ENCODE measurements at regions not wholly inside any gene's neighbourhood (a gene's known extent, or its start where the extent isn't known, plus 50 kb on each side); places are given as distances from the start of the nearest gene placed in this dataset.

DNA sequence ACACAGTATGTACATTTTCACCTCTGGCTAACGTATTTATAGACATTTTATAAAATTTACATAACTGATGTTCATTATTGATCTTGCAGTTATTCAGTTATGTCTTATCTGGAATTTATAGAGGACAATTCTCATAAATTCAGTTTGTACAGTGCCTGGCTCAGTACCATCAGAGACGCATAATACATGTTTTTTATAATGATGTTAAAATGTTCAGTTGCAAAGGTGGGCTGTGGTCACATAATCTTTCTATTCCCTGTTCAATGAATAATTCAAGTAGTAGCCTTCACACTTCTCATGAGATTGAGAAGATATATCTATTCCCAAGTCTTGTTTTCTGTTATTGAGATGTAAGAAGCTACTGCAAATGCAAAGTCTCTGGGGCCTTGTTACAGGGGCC is 393.1 kb upstream of the ARRDC3 start:
- no peak for TF ChIP-seq POLR2AphosphoS5 (IDR thresholded peaks at IDR 0.05; ENCODE audit: low read depth)
- TF ChIP-seq, protein P1, sequence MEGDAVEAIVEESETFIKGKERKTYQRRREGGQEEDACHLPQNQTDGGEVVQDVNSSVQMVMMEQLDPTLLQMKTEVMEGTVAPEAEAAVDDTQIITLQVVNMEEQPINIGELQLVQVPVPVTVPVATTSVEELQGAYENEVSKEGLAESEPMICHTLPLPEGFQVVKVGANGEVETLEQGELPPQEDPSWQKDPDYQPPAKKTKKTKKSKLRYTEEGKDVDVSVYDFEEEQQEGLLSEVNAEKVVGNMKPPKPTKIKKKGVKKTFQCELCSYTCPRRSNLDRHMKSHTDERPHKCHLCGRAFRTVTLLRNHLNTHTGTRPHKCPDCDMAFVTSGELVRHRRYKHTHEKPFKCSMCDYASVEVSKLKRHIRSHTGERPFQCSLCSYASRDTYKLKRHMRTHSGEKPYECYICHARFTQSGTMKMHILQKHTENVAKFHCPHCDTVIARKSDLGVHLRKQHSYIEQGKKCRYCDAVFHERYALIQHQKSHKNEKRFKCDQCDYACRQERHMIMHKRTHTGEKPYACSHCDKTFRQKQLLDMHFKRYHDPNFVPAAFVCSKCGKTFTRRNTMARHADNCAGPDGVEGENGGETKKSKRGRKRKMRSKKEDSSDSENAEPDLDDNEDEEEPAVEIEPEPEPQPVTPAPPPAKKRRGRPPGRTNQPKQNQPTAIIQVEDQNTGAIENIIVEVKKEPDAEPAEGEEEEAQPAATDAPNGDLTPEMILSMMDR (conservative IDR thresholded peaks at IDR 0.05; ENCODE audit: low read depth in 2 of 2), result no peak
- no peak for TF ChIP-seq EZH2 (IDR thresholded peaks at IDR 0.05; ENCODE audit: low read depth, unreplicated experiment)
- TF ChIP-seq, protein P2, sequence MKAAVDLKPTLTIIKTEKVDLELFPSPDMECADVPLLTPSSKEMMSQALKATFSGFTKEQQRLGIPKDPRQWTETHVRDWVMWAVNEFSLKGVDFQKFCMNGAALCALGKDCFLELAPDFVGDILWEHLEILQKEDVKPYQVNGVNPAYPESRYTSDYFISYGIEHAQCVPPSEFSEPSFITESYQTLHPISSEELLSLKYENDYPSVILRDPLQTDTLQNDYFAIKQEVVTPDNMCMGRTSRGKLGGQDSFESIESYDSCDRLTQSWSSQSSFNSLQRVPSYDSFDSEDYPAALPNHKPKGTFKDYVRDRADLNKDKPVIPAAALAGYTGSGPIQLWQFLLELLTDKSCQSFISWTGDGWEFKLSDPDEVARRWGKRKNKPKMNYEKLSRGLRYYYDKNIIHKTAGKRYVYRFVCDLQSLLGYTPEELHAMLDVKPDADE (IDR thresholded peaks at IDR 0.05), result no peak
- TF ChIP-seq, protein P3, sequence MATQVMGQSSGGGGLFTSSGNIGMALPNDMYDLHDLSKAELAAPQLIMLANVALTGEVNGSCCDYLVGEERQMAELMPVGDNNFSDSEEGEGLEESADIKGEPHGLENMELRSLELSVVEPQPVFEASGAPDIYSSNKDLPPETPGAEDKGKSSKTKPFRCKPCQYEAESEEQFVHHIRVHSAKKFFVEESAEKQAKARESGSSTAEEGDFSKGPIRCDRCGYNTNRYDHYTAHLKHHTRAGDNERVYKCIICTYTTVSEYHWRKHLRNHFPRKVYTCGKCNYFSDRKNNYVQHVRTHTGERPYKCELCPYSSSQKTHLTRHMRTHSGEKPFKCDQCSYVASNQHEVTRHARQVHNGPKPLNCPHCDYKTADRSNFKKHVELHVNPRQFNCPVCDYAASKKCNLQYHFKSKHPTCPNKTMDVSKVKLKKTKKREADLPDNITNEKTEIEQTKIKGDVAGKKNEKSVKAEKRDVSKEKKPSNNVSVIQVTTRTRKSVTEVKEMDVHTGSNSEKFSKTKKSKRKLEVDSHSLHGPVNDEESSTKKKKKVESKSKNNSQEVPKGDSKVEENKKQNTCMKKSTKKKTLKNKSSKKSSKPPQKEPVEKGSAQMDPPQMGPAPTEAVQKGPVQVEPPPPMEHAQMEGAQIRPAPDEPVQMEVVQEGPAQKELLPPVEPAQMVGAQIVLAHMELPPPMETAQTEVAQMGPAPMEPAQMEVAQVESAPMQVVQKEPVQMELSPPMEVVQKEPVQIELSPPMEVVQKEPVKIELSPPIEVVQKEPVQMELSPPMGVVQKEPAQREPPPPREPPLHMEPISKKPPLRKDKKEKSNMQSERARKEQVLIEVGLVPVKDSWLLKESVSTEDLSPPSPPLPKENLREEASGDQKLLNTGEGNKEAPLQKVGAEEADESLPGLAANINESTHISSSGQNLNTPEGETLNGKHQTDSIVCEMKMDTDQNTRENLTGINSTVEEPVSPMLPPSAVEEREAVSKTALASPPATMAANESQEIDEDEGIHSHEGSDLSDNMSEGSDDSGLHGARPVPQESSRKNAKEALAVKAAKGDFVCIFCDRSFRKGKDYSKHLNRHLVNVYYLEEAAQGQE (IDR thresholded peaks at IDR 0.05; ENCODE audit: unreplicated experiment), result no peak
- no peak for TF ChIP-seq JUNB (IDR thresholded peaks at IDR 0.05; ENCODE audit: unreplicated experiment)
- no peak for TF ChIP-seq EZH2phosphoT487 (IDR thresholded peaks at IDR 0.05; ENCODE audit: unreplicated experiment)
- no peak for TF ChIP-seq CREB1 (CRISPR knock-in tag; IDR thresholded peaks at IDR 0.05; ENCODE audit: low read depth)
- no peak for TF ChIP-seq NANOG (IDR thresholded peaks at IDR 0.05; ENCODE audit: borderline replicate concordance)
- no peak for TF ChIP-seq ZNF114 (CRISPR knock-in tag; IDR thresholded peaks at IDR 0.05)
- no peak for TF ChIP-seq ZNF331 (CRISPR knock-in tag; IDR thresholded peaks at IDR 0.05; ENCODE audit: low read depth)
- TF ChIP-seq, protein P4, sequence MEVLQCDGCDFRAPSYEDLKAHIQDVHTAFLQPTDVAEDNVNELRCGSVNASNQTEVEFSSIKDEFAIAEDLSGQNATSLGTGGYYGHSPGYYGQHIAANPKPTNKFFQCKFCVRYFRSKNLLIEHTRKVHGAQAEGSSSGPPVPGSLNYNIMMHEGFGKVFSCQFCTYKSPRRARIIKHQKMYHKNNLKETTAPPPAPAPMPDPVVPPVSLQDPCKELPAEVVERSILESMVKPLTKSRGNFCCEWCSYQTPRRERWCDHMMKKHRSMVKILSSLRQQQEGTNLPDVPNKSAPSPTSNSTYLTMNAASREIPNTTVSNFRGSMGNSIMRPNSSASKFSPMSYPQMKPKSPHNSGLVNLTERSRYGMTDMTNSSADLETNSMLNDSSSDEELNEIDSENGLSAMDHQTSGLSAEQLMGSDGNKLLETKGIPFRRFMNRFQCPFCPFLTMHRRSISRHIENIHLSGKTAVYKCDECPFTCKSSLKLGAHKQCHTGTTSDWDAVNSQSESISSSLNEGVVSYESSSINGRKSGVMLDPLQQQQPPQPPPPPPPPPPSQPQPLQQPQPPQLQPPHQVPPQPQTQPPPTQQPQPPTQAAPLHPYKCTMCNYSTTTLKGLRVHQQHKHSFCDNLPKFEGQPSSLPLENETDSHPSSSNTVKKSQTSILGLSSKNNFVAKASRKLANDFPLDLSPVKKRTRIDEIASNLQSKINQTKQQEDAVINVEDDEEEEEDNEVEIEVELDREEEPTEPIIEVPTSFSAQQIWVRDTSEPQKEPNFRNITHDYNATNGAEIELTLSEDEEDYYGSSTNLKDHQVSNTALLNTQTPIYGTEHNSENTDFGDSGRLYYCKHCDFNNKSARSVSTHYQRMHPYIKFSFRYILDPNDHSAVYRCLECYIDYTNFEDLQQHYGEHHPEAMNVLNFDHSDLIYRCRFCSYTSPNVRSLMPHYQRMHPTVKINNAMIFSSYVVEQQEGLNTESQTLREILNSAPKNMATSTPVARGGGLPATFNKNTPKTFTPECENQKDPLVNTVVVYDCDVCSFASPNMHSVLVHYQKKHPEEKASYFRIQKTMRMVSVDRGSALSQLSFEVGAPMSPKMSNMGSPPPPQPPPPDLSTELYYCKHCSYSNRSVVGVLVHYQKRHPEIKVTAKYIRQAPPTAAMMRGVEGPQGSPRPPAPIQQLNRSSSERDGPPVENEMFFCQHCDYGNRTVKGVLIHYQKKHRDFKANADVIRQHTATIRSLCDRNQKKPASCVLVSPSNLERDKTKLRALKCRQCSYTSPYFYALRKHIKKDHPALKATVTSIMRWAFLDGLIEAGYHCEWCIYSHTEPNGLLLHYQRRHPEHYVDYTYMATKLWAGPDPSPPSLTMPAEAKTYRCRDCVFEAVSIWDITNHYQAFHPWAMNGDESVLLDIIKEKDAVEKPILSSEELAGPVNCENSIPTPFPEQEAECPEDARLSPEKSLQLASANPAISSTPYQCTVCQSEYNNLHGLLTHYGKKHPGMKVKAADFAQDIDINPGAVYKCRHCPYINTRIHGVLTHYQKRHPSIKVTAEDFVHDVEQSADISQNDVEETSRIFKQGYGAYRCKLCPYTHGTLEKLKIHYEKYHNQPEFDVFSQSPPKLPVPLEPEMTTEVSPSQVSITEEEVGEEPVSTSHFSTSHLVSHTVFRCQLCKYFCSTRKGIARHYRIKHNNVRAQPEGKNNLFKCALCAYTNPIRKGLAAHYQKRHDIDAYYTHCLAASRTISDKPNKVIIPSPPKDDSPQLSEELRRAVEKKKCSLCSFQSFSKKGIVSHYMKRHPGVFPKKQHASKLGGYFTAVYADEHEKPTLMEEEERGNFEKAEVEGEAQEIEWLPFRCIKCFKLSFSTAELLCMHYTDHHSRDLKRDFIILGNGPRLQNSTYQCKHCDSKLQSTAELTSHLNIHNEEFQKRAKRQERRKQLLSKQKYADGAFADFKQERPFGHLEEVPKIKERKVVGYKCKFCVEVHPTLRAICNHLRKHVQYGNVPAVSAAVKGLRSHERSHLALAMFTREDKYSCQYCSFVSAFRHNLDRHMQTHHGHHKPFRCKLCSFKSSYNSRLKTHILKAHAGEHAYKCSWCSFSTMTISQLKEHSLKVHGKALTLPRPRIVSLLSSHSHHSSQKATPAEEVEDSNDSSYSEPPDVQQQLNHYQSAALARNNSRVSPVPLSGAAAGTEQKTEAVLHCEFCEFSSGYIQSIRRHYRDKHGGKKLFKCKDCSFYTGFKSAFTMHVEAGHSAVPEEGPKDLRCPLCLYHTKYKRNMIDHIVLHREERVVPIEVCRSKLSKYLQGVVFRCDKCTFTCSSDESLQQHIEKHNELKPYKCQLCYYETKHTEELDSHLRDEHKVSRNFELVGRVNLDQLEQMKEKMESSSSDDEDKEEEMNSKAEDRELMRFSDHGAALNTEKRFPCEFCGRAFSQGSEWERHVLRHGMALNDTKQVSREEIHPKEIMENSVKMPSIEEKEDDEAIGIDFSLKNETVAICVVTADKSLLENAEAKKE (CRISPR knock-in tag; IDR thresholded peaks at IDR 0.05), result no peak

Measured in GM23338 (cell line).